ENCODE measurements at regions not wholly inside any gene's neighbourhood (a gene's known extent, or its start where the extent isn't known, plus 50 kb on each side); places are given as distances from the start of the nearest gene placed in this dataset.

DNA sequence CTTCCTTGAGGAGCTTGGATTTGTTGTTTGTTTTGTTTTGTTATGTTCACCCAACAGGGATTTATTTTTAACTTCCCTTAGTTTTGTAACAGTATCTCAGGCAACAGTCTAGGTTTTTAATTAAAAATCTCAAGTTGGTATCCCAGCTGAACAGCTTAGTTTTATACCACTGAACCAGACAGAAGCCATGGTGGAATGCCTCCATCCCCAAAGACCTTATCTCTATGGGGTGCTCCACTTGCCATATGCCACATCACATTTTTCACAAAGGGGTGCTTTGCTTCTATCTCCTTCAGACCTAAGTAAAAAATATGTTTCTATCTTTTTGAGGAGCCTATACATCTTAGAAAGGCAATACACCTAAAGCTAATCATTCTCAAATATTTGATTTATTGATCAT lies 715.8 kb upstream of the KIF2B start:
- Histone ChIP-seq H3K9me3 (ENCODE audit: low read length) (peaks cover 74% of the 10 kb centered on the region), H3K36me3 (replicated peaks in 1 of 2; ENCODE audit: control insufficient read depth in 1 of 2, insufficient read depth in 2 of 2, low read length in 2 of 2) (no peaks in the 10 kb centered on the region; a peak in 1 of 5 replicates), H4K20me1 (ENCODE audit: insufficient read depth, low read length) (no peaks in the 10 kb centered on the region), H3K9ac (ENCODE audit: insufficient read depth, low read depth, low read length) (no peak overlapping the region), H3K27ac (ENCODE audit: extremely low read length, insufficient read depth, low read length) (no peak overlapping the region), H3K4me2 (ENCODE audit: low read depth, low read length) (no peak overlapping the region), H3K4me3 (replicated peaks in 1 of 3; ENCODE audit: insufficient read depth in 1 of 3, low read depth in 2 of 3, low read length in 3 of 3) (no peak overlapping the region), H2AFZ (ENCODE audit: low read length) (no peak overlapping the region), H3K79me2 (ENCODE audit: insufficient read depth, low read length) (no peaks in the 10 kb centered on the region), H3K27me3 (ENCODE audit: control insufficient read depth in 1 of 2, insufficient read depth in 2 of 2, low read length in 2 of 2) (no peaks in the 10 kb centered on the region), H3K4me1 (ENCODE audit: insufficient read depth, low read length) (no peaks in the 10 kb centered on the region)
- ChIA-PET CTCF (ENCODE audit: low intra/inter-chr PET ratio, low total read pairs) (no interaction called here), POLR2A (no interaction called here)
- no TSS peak for BruUV-seq (replicated peaks)
- intact Hi-C loops (cut with micrococcal nuclease; ENCODE audit: unreplicated experiment) = no loop called here
- in situ Hi-C loops (cut with HindIII; ENCODE audit: extremely low pct_ligation_motif_present, low pct_unique_long_range_greater_than_20kb) = no loop called here
- DNase-seq (ENCODE audit: low spot score) = no peak
- no peak for ATAC-seq
- no peak for FAIRE-seq
- TF ChIP-seq ZNF367 (CRISPR knock-in tag; IDR thresholded peaks at IDR 0.05; ENCODE audit: borderline replicate concordance) (no peak), PAF1 (CRISPR knock-in tag; IDR thresholded peaks at IDR 0.05) (no peak), ZNF136 (CRISPR knock-in tag; IDR thresholded peaks at IDR 0.05; ENCODE audit: low read depth) (no peak)
- TF ChIP-seq, protein P1, sequence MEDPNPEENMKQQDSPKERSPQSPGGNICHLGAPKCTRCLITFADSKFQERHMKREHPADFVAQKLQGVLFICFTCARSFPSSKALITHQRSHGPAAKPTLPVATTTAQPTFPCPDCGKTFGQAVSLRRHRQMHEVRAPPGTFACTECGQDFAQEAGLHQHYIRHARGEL (CRISPR knock-in tag; IDR thresholded peaks at IDR 0.05) = no peak

DNA sequence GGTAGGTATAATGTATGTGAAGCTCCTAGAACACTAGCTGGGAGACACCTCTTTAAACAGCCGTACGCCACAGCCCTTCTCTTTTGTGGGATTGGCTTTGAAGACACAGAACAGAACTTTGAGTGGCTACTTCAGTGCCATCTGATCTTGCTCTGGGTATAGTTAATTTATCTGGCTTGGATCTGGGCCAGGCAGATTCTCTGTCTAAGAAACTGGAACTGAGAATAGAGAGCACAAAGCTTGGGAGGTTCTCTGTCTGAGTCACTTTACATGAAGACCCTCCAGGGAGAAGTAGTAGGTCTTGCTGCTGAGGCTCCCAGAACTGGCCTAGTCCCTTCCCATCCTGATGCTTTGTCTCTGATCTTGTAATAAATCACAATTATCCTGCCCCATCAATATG lies 721.0 kb upstream of the KIF2B start:
- CTCF ChIA-PET (ENCODE audit: low intra/inter-chr PET ratio, low total read pairs) = no interaction called here
- ATAC-seq (no peak), DNase-seq (ENCODE audit: low spot score) (no peak), FAIRE-seq (no peak)
- Histone ChIP-seq H3K79me2 (ENCODE audit: insufficient read depth, low read length) (no peaks in the 10 kb centered on the region), H3K4me2 (ENCODE audit: low read depth, low read length) (no peak overlapping the region), H2AFZ (ENCODE audit: low read length) (no peak overlapping the region), H3K27me3 (ENCODE audit: control insufficient read depth in 1 of 2, insufficient read depth in 2 of 2, low read length in 2 of 2) (no peaks in the 10 kb centered on the region), H3K36me3 (replicated peaks in 1 of 2; ENCODE audit: control insufficient read depth in 1 of 2, insufficient read depth in 2 of 2, low read length in 2 of 2) (no peaks in the 10 kb centered on the region; a peak in 1 of 5 replicates), H3K4me1 (ENCODE audit: insufficient read depth, low read length) (no peaks in the 10 kb centered on the region), H3K9me3 (ENCODE audit: low read length) (peaks cover 74% of the 10 kb centered on the region), H3K9ac (ENCODE audit: insufficient read depth, low read depth, low read length) (no peak overlapping the region), H3K27ac (ENCODE audit: extremely low read length, insufficient read depth, low read length) (no peak overlapping the region), H4K20me1 (ENCODE audit: insufficient read depth, low read length) (no peaks in the 10 kb centered on the region), H3K4me3 (replicated peaks in 1 of 3; ENCODE audit: insufficient read depth in 1 of 3, low read depth in 2 of 3, low read length in 3 of 3) (no peak overlapping the region)
- BruUV-seq (replicated peaks) = no TSS peak
- TF ChIP-seq KMT2A (CRISPR knock-in tag; IDR thresholded peaks at IDR 0.05) = no peak
- TF ChIP-seq, protein P2, sequence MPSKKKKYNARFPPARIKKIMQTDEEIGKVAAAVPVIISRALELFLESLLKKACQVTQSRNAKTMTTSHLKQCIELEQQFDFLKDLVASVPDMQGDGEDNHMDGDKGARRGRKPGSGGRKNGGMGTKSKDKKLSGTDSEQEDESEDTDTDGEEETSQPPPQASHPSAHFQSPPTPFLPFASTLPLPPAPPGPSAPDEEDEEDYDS (CRISPR knock-in tag; IDR thresholded peaks at IDR 0.05) = no peak
- TF ChIP-seq MAZ (IDR thresholded peaks at IDR 0.05; ENCODE audit: borderline replicate concordance, low read depth, low read length) = no peak
- TF ChIP-seq MAZ (CRISPR knock-in tag; IDR thresholded peaks at IDR 0.05; ENCODE audit: low read depth) = no peak
- no peak for TF ChIP-seq ZMAT3 (CRISPR knock-in tag; conservative IDR thresholded peaks at IDR 0.05)
- no peak for TF ChIP-seq NR3C1 (CRISPR knock-in tag; IDR thresholded peaks at IDR 0.05)
- no peak for TF ChIP-seq ZNF367 (CRISPR knock-in tag; IDR thresholded peaks at IDR 0.05; ENCODE audit: borderline replicate concordance)
- no peak for TF ChIP-seq NKX3-1 (CRISPR knock-in tag; IDR thresholded peaks at IDR 0.05)
- TF ChIP-seq, protein P3, sequence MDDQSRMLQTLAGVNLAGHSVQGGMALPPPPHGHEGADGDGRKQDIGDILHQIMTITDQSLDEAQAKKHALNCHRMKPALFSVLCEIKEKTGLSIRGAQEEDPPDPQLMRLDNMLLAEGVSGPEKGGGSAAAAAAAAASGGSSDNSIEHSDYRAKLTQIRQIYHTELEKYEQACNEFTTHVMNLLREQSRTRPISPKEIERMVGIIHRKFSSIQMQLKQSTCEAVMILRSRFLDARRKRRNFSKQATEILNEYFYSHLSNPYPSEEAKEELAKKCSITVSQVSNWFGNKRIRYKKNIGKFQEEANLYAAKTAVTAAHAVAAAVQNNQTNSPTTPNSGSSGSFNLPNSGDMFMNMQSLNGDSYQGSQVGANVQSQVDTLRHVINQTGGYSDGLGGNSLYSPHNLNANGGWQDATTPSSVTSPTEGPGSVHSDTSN (CRISPR knock-in tag; IDR thresholded peaks at IDR 0.05; ENCODE audit: borderline replicate concordance) = no peak
- 9% methylated on average over 2 of the region's 2 CpGs for WGBS (ENCODE audit: low lambda C conversion rate)
- in situ Hi-C loops (cut with HindIII; ENCODE audit: extremely low pct_ligation_motif_present, low pct_unique_long_range_greater_than_20kb) (no loop called here), intact Hi-C loops (cut with micrococcal nuclease; ENCODE audit: unreplicated experiment) (no loop called here)
- POLR2A ChIA-PET = no interaction called here

Measured in HepG2 (cell line).